Activated B cell treated with CpG ODN at 0.5 μM for 24 hours (primary cell): ENCODE measurements at regions not wholly inside any gene's neighbourhood (a gene's known extent, or its start where the extent isn't known, plus 50 kb on each side); places are given as distances from the start of the nearest gene placed in this dataset.

Experiments used
- ATAC-seq: fragments of 200-7000 bp; cut with Tn5 transposase; one replicate; pipeline ENCODE4 v1.10.0; 2021; ENCODE audit warnings: low read depth, mild to moderate bottlenecking, moderate library complexity
- CTCF ChIA-PET: fragments of 350-600 bp; sonication (Branson Sonifier 250); formaldehyde crosslinking; loops from one replicate; lab custom pipeline; 2021; ENCODE audit warnings: antibody characterized with exemption; lab: Charles Lee
- POLR2A ChIA-PET: fragments of 350-600 bp; sonication (Branson Sonifier 250); formaldehyde crosslinking; loops from one replicate; lab custom pipeline; 2021; ENCODE audit warnings: antibody characterized with exemption; lab: Charles Lee
- DNase-seq: peaks from one replicate; pipeline ENCODE4 v3.0.0; 2022
- H3K27ac Mint-ChIP-seq: one replicate; pipeline ENCODE4 v1.8.0; 2020; ENCODE audit warnings: mixed read lengths
- H3K27me3 Mint-ChIP-seq: one replicate; pipeline ENCODE4 v1.8.0; 2021; ENCODE audit warnings: mixed read lengths
- H3K36me3 Mint-ChIP-seq: one replicate; pipeline ENCODE4 v1.8.0; 2021; ENCODE audit warnings: low read depth, mixed read lengths
- H3K4me1 Mint-ChIP-seq: one replicate; pipeline ENCODE4 v1.8.0; 2021; ENCODE audit warnings: mixed read lengths
- H3K4me3 Mint-ChIP-seq: one replicate; pipeline ENCODE4 v1.8.0; 2020; ENCODE audit warnings: mild to moderate bottlenecking, mixed read lengths
- H3K9me3 Mint-ChIP-seq: one replicate; pipeline ENCODE4 v1.8.0; 2020; ENCODE audit warnings: mixed read lengths
- intact Hi-C: fragments of 100-400 bp; cut with micrococcal nuclease; formaldehyde crosslinking; loops from one replicate; pipeline ENCODE4 v1.15.1; 2024
- TF ChIP-seq, protein P1 (sequence below): fragments of 200-600 bp; IDR thresholded peaks from one replicate; pipeline ENCODE4 v1.8.0; 2022; ENCODE audit warnings: antibody characterized with exemption, mild to moderate bottlenecking

DNA sequence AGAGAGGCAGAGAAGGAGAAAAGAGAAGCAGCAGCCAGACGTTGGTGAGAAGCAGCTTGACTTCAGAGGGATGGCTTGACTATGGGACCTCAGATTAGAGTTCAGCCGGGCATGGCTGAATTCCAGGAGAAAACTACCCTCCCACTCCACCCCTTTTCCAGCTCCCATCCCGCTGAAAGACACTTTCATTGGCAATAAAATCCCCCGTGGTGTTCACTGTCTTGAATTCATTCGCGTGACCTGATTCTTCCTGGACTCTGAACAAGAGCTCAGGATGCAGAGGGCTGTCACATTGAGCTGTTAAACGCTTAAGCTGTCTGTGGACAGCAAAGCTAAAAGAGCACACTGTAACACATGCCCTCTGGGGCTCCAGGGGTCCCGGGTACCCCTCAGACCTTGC lies 1575.3 kb upstream of the AGA start:
- Mint-ChIP-seq H3K4me3 (no peak overlapping the region), H3K27me3 (no peaks in the 10 kb centered on the region), H3K27ac (no peak overlapping the region), H3K36me3 (no peaks in the 10 kb centered on the region), H3K4me1 (no peaks in the 10 kb centered on the region), H3K9me3 (peaks cover 6% of the 10 kb centered on the region)
- ATAC-seq (no peak), DNase-seq (no peak)
- TF ChIP-seq, protein P1, sequence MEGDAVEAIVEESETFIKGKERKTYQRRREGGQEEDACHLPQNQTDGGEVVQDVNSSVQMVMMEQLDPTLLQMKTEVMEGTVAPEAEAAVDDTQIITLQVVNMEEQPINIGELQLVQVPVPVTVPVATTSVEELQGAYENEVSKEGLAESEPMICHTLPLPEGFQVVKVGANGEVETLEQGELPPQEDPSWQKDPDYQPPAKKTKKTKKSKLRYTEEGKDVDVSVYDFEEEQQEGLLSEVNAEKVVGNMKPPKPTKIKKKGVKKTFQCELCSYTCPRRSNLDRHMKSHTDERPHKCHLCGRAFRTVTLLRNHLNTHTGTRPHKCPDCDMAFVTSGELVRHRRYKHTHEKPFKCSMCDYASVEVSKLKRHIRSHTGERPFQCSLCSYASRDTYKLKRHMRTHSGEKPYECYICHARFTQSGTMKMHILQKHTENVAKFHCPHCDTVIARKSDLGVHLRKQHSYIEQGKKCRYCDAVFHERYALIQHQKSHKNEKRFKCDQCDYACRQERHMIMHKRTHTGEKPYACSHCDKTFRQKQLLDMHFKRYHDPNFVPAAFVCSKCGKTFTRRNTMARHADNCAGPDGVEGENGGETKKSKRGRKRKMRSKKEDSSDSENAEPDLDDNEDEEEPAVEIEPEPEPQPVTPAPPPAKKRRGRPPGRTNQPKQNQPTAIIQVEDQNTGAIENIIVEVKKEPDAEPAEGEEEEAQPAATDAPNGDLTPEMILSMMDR = no peak
- intact Hi-C loops = no loop called here
- ChIA-PET POLR2A (no interaction called here), CTCF (no interaction called here)

DNA sequence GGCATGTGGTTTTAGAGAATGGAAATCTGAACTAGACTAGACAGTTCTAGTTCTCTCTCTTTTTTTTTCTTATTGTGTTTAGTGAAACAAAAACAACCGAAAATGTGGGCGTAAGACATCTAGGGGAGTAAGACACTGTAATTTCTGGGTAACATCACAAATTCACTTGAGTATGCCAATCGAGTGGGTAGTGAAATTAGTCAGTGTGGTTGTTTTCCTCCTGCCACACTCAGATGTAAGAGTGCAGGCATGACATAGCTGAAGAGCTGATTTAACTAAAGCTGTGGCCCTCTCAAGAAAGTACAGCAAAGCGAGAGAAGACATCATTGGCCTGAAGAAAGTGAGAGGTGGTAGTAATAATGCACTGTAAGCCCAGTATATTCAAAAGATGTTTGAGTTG lies 1585.3 kb upstream of the AGA start:
- Mint-ChIP-seq H3K4me3 (no peak overlapping the region), H3K9me3 (no peaks in the 10 kb centered on the region), H3K27ac (no peak overlapping the region), H3K36me3 (no peaks in the 10 kb centered on the region), H3K4me1 (no peaks in the 10 kb centered on the region), H3K27me3 (no peaks in the 10 kb centered on the region)
- intact Hi-C loops = no loop called here
- CTCF ChIA-PET = no interaction called here
- DNase-seq (no peak), ATAC-seq (no peak)
- POLR2A ChIA-PET = no interaction called here
- TF ChIP-seq, protein P1 = no peak

DNA sequence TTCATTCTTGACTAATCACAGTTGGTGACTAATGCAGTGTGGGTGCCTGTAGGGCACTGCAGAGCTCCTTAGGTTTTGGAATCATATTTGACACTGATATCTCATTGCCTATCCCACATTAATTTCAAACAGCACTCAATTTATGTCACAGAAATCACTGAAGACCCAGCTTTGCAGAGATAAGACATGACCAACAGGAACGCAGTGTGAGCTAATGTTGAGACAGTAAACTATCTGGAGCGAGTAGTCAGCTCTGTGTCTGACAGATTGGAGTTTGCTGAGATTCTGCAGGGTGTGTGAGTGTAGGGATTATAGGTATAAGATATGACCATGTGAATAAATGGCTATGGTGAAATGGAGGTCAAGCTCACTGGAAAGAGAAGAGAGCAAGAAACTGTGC lies 1586.1 kb upstream of the AGA start:
- Mint-ChIP-seq H3K36me3 (no peaks in the 10 kb centered on the region), H3K4me3 (no peak overlapping the region), H3K9me3 (peaks cover 2% of the 10 kb centered on the region), H3K4me1 (no peaks in the 10 kb centered on the region), H3K27ac (no peak overlapping the region), H3K27me3 (no peaks in the 10 kb centered on the region)
- ChIA-PET CTCF (no interaction called here), POLR2A (no interaction called here)
- ATAC-seq (no peak), DNase-seq (no peak)
- TF ChIP-seq, protein P1 = no peak
- intact Hi-C loops = no loop called here

DNA sequence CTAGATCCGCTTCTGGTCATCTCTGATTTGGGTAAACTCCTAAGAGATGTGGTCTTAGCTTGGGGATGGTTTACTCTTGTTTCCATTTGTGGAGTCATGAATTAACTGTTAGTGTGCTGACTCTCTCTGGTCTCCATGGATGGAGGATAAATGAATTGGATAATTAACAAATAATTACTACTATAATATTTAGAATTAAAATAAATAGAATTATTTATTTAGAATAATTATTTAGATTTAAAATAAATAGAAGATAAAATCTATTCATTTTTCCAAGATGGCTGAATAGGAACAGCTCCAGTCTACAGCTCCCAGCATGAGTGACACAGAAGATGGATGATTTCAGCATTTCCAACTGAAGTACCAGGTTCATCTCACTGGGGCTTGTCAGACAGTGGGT lies 1587.4 kb upstream of the AGA start:
- H3K9me3 Mint-ChIP-seq = peaks cover 2% of the 10 kb centered on the region
- no peaks in the 10 kb centered on the region for H3K36me3 Mint-ChIP-seq
- ChIA-PET POLR2A (no interaction called here), CTCF (no interaction called here)
- no peaks in the 10 kb centered on the region for H3K4me1 Mint-ChIP-seq
- intact Hi-C loops = no loop called here
- ATAC-seq (no peak), DNase-seq (no peak)
- TF ChIP-seq, protein P1 = no peak
- H3K27ac Mint-ChIP-seq = no peak overlapping the region
- no peak overlapping the region for H3K4me3 Mint-ChIP-seq
- no peaks in the 10 kb centered on the region for H3K27me3 Mint-ChIP-seq

DNA sequence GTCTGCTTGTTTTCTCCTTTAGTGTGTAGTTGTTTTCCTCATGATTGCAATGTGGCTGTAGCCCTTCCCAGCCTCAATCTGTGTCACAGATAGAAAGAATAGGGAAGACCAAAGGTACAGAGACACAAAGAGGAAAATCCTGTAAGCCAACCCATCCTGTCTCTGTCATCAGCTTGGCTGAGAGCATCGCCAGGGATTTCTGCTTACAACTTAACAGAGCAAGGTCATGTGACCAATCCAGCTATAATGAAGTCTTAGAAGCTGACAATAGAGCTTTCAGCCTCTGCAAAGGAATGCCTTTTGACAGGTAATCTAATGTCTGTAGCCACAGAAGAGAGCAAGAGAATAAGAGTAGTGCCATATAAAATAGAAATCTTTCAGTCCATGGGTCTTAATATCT lies 1598.0 kb upstream of the AGA start:
- Mint-ChIP-seq H3K27ac (no peak overlapping the region), H3K36me3 (no peaks in the 10 kb centered on the region), H3K4me3 (no peak overlapping the region), H3K9me3 (no peaks in the 10 kb centered on the region), H3K4me1 (no peaks in the 10 kb centered on the region), H3K27me3 (no peaks in the 10 kb centered on the region)
- ChIA-PET POLR2A (no interaction called here), CTCF (no interaction called here)
- intact Hi-C loops = no loop called here
- DNase-seq = no peak
- TF ChIP-seq, protein P1 = no peak
- ATAC-seq = no peak
